HFFc6 (cell line): ENCODE measurements at regions not wholly inside any gene's neighbourhood (a gene's known extent, or its start where the extent isn't known, plus 50 kb on each side); places are given as distances from the start of the nearest gene placed in this dataset.

ENCODE experiments used
- DNase-seq: peaks from one replicate; pipeline ENCODE4 v3.0.0-alpha.2; 2018
- H3K27ac Mint-ChIP-seq: 2 replicates; pipeline ENCODE4 v1.8.0; 2020; ENCODE audit warnings: mild to moderate bottlenecking, mixed read lengths
- H3K27me3 Mint-ChIP-seq: 2 replicates; pipeline ENCODE4 v1.8.0; 2021; ENCODE audit warnings: mild to moderate bottlenecking, moderate library complexity, mixed read lengths; ENCODE audit not compliant: insufficient read depth
- H3K36me3 Mint-ChIP-seq: 2 replicates; pipeline ENCODE4 v1.8.0; 2021; ENCODE audit warnings: low read depth, mixed read lengths
- H3K4me1 Mint-ChIP-seq: 2 replicates; pipeline ENCODE4 v1.8.0; 2020; ENCODE audit warnings: low read depth, mixed read lengths
- H3K4me3 Mint-ChIP-seq: 2 replicates; pipeline ENCODE4 v1.8.0; 2020; ENCODE audit warnings: mild to moderate bottlenecking, moderate library complexity, mixed read lengths
- H3K9me3 Mint-ChIP-seq: 2 replicates; pipeline ENCODE4 v1.8.0; 2020; ENCODE audit warnings: mild to moderate bottlenecking, mixed read lengths
- CTCF ChIP-seq: fragments of 200-600 bp; sonication (generic); IDR thresholded peaks from 2 replicates; pipeline ENCODE4 v1.5.0; 2021; ENCODE audit warnings: antibody characterized with exemption, mild to moderate bottlenecking

GRCh38 chr6:159107451-159108260 is 61.5 kb upstream of the FNDC1 start:
- no peaks in the 10 kb centered on the region for H3K9me3 Mint-ChIP-seq
- H3K4me3 Mint-ChIP-seq = no peak overlapping the region
- no peaks in the 10 kb centered on the region for H3K36me3 Mint-ChIP-seq
- no peak for DNase-seq
- H3K4me1 Mint-ChIP-seq = peaks cover 9% of the 10 kb centered on the region
- TF ChIP-seq CTCF = no peak
- no peak overlapping the region for H3K27ac Mint-ChIP-seq
- peaks cover 16% of the 10 kb centered on the region for H3K27me3 Mint-ChIP-seq

- H3K27ac Mint-ChIP-seq = no peak overlapping the region
These were observed 61.9 kb upstream of the TAGAP start for GRCh38 chr6:159106627-159107241.

GRCh38 chr6:159105716-159106115 is 60.9 kb upstream of the TAGAP start:
- Mint-ChIP-seq H3K27ac (no peak overlapping the region), H3K4me1 (peaks cover 9% of the 10 kb centered on the region), H3K4me3 (no peak overlapping the region), H3K36me3 (no peaks in the 10 kb centered on the region), H3K9me3 (no peaks in the 10 kb centered on the region), H3K27me3 (peaks cover 30% of the 10 kb centered on the region)
- TF ChIP-seq CTCF = no peak
- DNase-seq = no peak

More at GRCh38 chr6:159106627-159107241, 61.9 kb upstream of the TAGAP start:
- Mint-ChIP-seq H3K4me1 (peaks cover 9% of the 10 kb centered on the region), H3K4me3 (no peak overlapping the region), H3K9me3 (no peaks in the 10 kb centered on the region), H3K27me3 (peaks cover 26% of the 10 kb centered on the region), H3K36me3 (no peaks in the 10 kb centered on the region)
- peak; percentile 52 for DNase-seq
- TF ChIP-seq CTCF = no peak

- no peak for DNase-seq
- no peak for TF ChIP-seq CTCF
- peaks cover 3% of the 10 kb centered on the region for H3K4me1 Mint-ChIP-seq
- peaks cover 34% of the 10 kb centered on the region for H3K27me3 Mint-ChIP-seq
- H3K9me3 Mint-ChIP-seq = no peaks in the 10 kb centered on the region
- no peak overlapping the region for H3K4me3 Mint-ChIP-seq
- H3K27ac Mint-ChIP-seq = no peak overlapping the region
- no peaks in the 10 kb centered on the region for H3K36me3 Mint-ChIP-seq
These were observed 60.1 kb upstream of the TAGAP start for GRCh38 chr6:159104931-159105330.

GRCh38 chr6:159104163-159104925 is 59.6 kb upstream of the TAGAP start:
- no peak overlapping the region for H3K27ac Mint-ChIP-seq
- no peak overlapping the region for H3K4me3 Mint-ChIP-seq
- H3K4me1 Mint-ChIP-seq = no peaks in the 10 kb centered on the region; the same call in 1 of the 2 replicates
- no peaks in the 10 kb centered on the region for H3K36me3 Mint-ChIP-seq
- peaks cover 34% of the 10 kb centered on the region for H3K27me3 Mint-ChIP-seq
- H3K9me3 Mint-ChIP-seq = no peaks in the 10 kb centered on the region
- DNase-seq = peak; percentile 9
- peak; percentile 79 for TF ChIP-seq CTCF
